SK-N-SH treated with all-trans-retinoic acid at 6 μM for 48 hours (cell line): ENCODE measurements at regions not wholly inside any gene's neighbourhood (a gene's known extent, or its start where the extent isn't known, plus 50 kb on each side); places are given as distances from the start of the nearest gene placed in this dataset.

Experiments used
- ATAC-seq: fragments of 200-7000 bp; cut with Tn5 transposase; 3 replicates; pipeline ENCODE4 v1.9.1; 2020; ENCODE audit warnings: mild to moderate bottlenecking, moderate library complexity
- BACH2 ChIP-seq: fragments of 250-450 bp; sonication (Bioruptor Pico); IDR thresholded peaks from 2 replicates; pipeline ENCODE4 v1.9.0; 2021; ENCODE audit warnings: mild to moderate bottlenecking, borderline replicate concordance
- ISL1 ChIP-seq: fragments of 250-450 bp; sonication (Bioruptor Pico); IDR thresholded peaks from 2 replicates; pipeline ENCODE4 v2.1.2; 2022; ENCODE audit warnings: mild to moderate bottlenecking, moderate library complexity
- ZFP3 ChIP-seq: fragments of 250-450 bp; sonication (Bioruptor Pico); IDR thresholded peaks from 2 replicates; pipeline ENCODE4 v1.5.0; 2020; ENCODE audit warnings: mild to moderate bottlenecking, moderate library complexity
- TF ChIP-seq, protein P1 (sequence below): fragments of 250-450 bp; sonication (Bioruptor Pico); IDR thresholded peaks from 2 replicates; pipeline ENCODE4 v1.8.0; 2021; ENCODE audit warnings: low read depth, mild to moderate bottlenecking, moderate library complexity, borderline replicate concordance

DNA sequence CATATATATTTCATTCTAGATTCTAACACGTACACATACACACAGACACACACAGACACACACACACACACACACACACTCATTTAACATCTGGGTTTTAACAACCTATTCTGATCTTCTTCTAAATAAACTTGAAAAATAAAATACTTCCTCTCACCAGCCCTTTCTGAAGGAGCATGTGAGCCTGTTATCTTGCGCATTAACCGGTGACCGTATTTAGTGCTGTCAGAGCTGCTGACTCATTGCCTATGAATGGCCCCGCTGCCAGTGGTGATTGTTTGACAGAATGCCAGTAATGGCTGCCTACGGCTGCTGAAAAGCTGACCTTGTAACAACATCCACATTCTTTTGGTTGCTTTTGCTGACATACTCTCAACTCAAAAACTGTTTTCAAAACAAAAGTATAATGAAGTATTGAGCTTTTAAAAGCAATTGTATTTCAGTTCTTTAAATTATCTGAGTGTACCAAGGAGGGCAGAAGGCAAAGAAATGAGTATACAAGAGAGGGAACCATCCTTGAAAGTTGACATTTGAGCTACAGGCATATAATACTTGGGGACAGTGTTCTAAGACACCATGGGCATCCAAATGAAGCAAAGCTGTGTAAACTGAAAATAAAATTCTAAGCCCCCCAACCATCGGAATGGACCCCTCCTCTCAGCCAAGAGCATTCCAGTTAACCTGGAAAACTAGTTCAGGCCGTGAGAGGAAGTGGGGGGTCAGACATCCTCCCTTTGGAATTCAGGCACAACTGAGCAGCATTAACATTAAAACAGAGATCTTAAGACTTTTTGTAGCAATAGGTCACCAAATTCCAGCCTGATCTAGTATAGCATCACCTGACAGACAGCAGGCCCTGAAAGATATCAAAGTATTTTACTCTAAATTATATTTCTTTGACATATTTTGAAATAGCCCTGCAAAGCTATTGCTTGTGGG, 50.2 kb upstream of the DTNA start:
- ATAC-seq, result peak; percentile 97
- TF ChIP-seq, protein P1, sequence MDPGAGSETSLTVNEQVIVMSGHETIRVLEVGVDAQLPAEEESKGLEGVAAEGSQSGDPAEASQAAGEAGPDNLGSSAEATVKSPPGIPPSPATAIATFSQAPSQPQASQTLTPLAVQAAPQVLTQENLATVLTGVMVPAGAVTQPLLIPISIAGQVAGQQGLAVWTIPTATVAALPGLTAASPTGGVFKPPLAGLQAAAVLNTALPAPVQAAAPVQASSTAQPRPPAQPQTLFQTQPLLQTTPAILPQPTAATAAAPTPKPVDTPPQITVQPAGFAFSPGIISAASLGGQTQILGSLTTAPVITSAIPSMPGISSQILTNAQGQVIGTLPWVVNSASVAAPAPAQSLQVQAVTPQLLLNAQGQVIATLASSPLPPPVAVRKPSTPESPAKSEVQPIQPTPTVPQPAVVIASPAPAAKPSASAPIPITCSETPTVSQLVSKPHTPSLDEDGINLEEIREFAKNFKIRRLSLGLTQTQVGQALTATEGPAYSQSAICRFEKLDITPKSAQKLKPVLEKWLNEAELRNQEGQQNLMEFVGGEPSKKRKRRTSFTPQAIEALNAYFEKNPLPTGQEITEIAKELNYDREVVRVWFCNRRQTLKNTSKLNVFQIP, result 0 out of 2 replicates have a peak, but pooled peaks have one; percentile 33
- TF ChIP-seq ZFP3, result 0 out of 2 replicates have a peak, but pooled peaks have one; percentile 20
- TF ChIP-seq ISL1 (CRISPR knock-in tag), result peak; percentile 40; the same call in 1 of the 2 replicates
- TF ChIP-seq BACH2 (CRISPR knock-in tag), result no peak
